H9 (cell line): ENCODE measurements at regions not wholly inside any gene's neighbourhood (a gene's known extent, or its start where the extent isn't known, plus 50 kb on each side); places are given as distances from the start of the nearest gene placed in this dataset.

Experiments used
- DNase-seq: peaks from one replicate; pipeline ENCODE4 v3.0.0-alpha.2; 2017
- H2AFZ ChIP-seq: one replicate; pipeline ENCODE4 v1.6.1; 2013; ENCODE audit warnings: mild to moderate bottlenecking, low read length, control low read depth, moderate library complexity
- H2AK5ac ChIP-seq: 2 replicates; pipeline ENCODE4 v1.6.1; 2013; ENCODE audit warnings: low read length, control low read depth, mixed read lengths; ENCODE audit not compliant: insufficient read length
- H2BK120ac ChIP-seq: one replicate; pipeline ENCODE4 v1.6.1; 2013; ENCODE audit warnings: low read depth, mild to moderate bottlenecking, low read length, control low read depth, inconsistent platforms; ENCODE audit not compliant: poor library complexity, severe bottlenecking
- H2BK12ac ChIP-seq: 2 replicates; pipeline ENCODE4 v1.6.1; 2013; ENCODE audit warnings: low read length, control low read depth, mixed read lengths, low read depth; ENCODE audit not compliant: insufficient read length
- H2BK15ac ChIP-seq: 2 replicates; pipeline ENCODE4 v1.6.1; 2013; ENCODE audit warnings: low read depth, low read length, control low read depth
- H2BK20ac ChIP-seq: one replicate; pipeline ENCODE4 v1.6.1; 2013; ENCODE audit warnings: low read depth, mild to moderate bottlenecking, low read length, control low read depth, inconsistent platforms; ENCODE audit not compliant: poor library complexity, severe bottlenecking
- H2BK5ac ChIP-seq: 2 replicates; pipeline ENCODE4 v1.6.1; 2013; ENCODE audit warnings: low read length, control low read depth, mixed read lengths; ENCODE audit not compliant: insufficient read length
- H3K14ac ChIP-seq: 2 replicates; pipeline ENCODE4 v1.6.1; 2013; ENCODE audit warnings: low read length, control low read depth; ENCODE audit not compliant: insufficient read depth
- H3K18ac ChIP-seq: 2 replicates; pipeline ENCODE4 v1.6.1; 2013; ENCODE audit warnings: low read depth, mild to moderate bottlenecking, mixed read lengths, low read length, control low read depth; ENCODE audit not compliant: insufficient read length
- H3K23ac ChIP-seq: 2 replicates; pipeline ENCODE4 v1.6.1; 2013; ENCODE audit warnings: low read length, control low read depth, mixed read lengths, low read depth; ENCODE audit not compliant: insufficient read length
- H3K23me2 ChIP-seq: 2 replicates; pipeline ENCODE4 v1.6.1; 2013; ENCODE audit warnings: low read depth, mild to moderate bottlenecking, mixed read lengths, low read length, control low read depth; ENCODE audit not compliant: insufficient read length, poor library complexity, severe bottlenecking
- H3K27ac ChIP-seq: 2 replicates; pipeline ENCODE4 v1.5.1; 2013; ENCODE audit warnings: low read length, control low read depth, mixed read lengths, low read depth; ENCODE audit not compliant: insufficient read length
- H3K27me3 ChIP-seq: 2 replicates; pipeline ENCODE4 v1.6.1; 2013; ENCODE audit warnings: low read length, control low read depth, inconsistent platforms; ENCODE audit not compliant: insufficient read depth
- H3K4ac ChIP-seq: 2 replicates; pipeline ENCODE4 v1.6.1; 2013; ENCODE audit warnings: low read depth, mild to moderate bottlenecking, control low read depth, inconsistent platforms, low read length, moderate library complexity
- H3K4me1 ChIP-seq: 2 replicates; pipeline ENCODE4 v1.6.1; 2013; ENCODE audit warnings: low read length, control low read depth, inconsistent platforms; ENCODE audit not compliant: insufficient read depth
- H3K4me2 ChIP-seq: 2 replicates; pipeline ENCODE4 v1.6.1; 2013; ENCODE audit warnings: low read length, control low read depth, mixed read lengths; ENCODE audit not compliant: insufficient read length, insufficient read depth
- H3K56ac ChIP-seq: 2 replicates; pipeline ENCODE4 v1.6.1; 2013; ENCODE audit warnings: low read depth, mild to moderate bottlenecking, mixed read lengths, low read length, control low read depth; ENCODE audit not compliant: insufficient read length
- H3K79me1 ChIP-seq: 2 replicates; pipeline ENCODE4 v1.6.1; 2013; ENCODE audit warnings: low read depth, mild to moderate bottlenecking, moderate library complexity, low read length, control low read depth, inconsistent platforms; ENCODE audit not compliant: insufficient read depth, poor library complexity, severe bottlenecking
- H3K79me2 ChIP-seq: 2 replicates; pipeline ENCODE4 v1.6.1; 2013; ENCODE audit warnings: low read length, control low read depth, inconsistent platforms; ENCODE audit not compliant: insufficient read depth
- H3K9ac ChIP-seq: 2 replicates; pipeline ENCODE4 v1.6.1; 2013; ENCODE audit warnings: low read length, control low read depth, mixed read lengths; ENCODE audit not compliant: insufficient read length; ENCODE audit errors: extremely low read depth
- H3K9me3 ChIP-seq: one replicate; pipeline ENCODE4 v1.6.1; 2013; ENCODE audit warnings: low read depth, low read length, inconsistent platforms; ENCODE audit not compliant: control insufficient read depth
- H3T11ph ChIP-seq: one replicate; pipeline ENCODE4 v1.6.1; 2013; ENCODE audit warnings: mild to moderate bottlenecking, low read length, control low read depth, inconsistent platforms
- H4K20me1 ChIP-seq: one replicate; pipeline ENCODE4 v1.6.1; 2013; ENCODE audit not compliant: control insufficient read depth, insufficient read length, insufficient read depth
- H4K5ac ChIP-seq: 2 replicates; pipeline ENCODE4 v1.6.1; 2013; ENCODE audit warnings: low read depth, mild to moderate bottlenecking, mixed read lengths, low read length, control low read depth; ENCODE audit not compliant: insufficient read length
- H4K8ac ChIP-seq: replicated peaks from 2 replicates; pipeline ENCODE4 v1.6.1; 2013; ENCODE audit warnings: low read length, control low read depth, mixed read lengths, low read depth; ENCODE audit not compliant: insufficient read length
- H4K91ac ChIP-seq: 2 replicates; pipeline ENCODE4 v1.6.1; 2013; ENCODE audit warnings: low read depth, mild to moderate bottlenecking, moderate library complexity, mixed read lengths, low read length, control low read depth; ENCODE audit not compliant: insufficient read length
- H3K27ac Mint-ChIP-seq, 3 experiments: 2 replicates in 2 of 3; 3 replicates in 1 of 3; pipeline ENCODE4 v1.8.0; 2020 to 2021; ENCODE audit warnings: mixed read lengths in 3 of 3, mild to moderate bottlenecking in 1 of 3, moderate library complexity in 1 of 3
- H3K27me3 Mint-ChIP-seq: 2 replicates; pipeline ENCODE4 v1.8.0; 2021; ENCODE audit warnings: low read depth, mild to moderate bottlenecking, moderate library complexity, mixed read lengths
- H3K36me3 Mint-ChIP-seq, 3 experiments: 2 replicates in 2 of 3; 3 replicates in 1 of 3; pipeline ENCODE4 v1.8.0; 2020 to 2021; ENCODE audit warnings: low read depth in 3 of 3, mixed read lengths in 3 of 3; ENCODE audit not compliant: insufficient read depth in 1 of 3
- H3K4me1 Mint-ChIP-seq, 2 experiments: 2 replicates each; pipeline ENCODE4 v1.8.0; 2020; ENCODE audit warnings: mixed read lengths in 2 of 2
- H3K4me3 Mint-ChIP-seq, 2 experiments: 2 replicates in 1 of 2; 3 replicates in 1 of 2; pipeline ENCODE4 v1.8.0; 2020 to 2021; ENCODE audit warnings: mild to moderate bottlenecking in 2 of 2, mixed read lengths in 2 of 2, moderate library complexity in 1 of 2
- H3K9me3 Mint-ChIP-seq, 2 experiments: 2 replicates in 1 of 2; 3 replicates in 1 of 2; pipeline ENCODE4 v1.8.0; 2020; ENCODE audit warnings: mild to moderate bottlenecking in 2 of 2, mixed read lengths in 2 of 2, moderate library complexity in 1 of 2
- WGBS: extraction: QIAGEN DNeasy Blood & Tissue Kit; methylation state at CpG from one replicate; pipeline ENCODE4 v1.1.7; 2013; ENCODE audit warnings: missing lambda C conversion rate, low lambda C conversion rate, mixed read lengths; ENCODE audit not compliant: insufficient read length; ENCODE audit errors: extremely low coverage; 5-methylcytosine and 5-hydroxymethylcytosine counted together
- TF ChIP-seq, protein P1 (sequence below): fragments of 200-600 bp; sonication (generic); conservative IDR thresholded peaks from 3 replicates; pipeline ENCODE4 v1.8.0; 2021; ENCODE audit warnings: antibody characterized with exemption, mild to moderate bottlenecking

DNA sequence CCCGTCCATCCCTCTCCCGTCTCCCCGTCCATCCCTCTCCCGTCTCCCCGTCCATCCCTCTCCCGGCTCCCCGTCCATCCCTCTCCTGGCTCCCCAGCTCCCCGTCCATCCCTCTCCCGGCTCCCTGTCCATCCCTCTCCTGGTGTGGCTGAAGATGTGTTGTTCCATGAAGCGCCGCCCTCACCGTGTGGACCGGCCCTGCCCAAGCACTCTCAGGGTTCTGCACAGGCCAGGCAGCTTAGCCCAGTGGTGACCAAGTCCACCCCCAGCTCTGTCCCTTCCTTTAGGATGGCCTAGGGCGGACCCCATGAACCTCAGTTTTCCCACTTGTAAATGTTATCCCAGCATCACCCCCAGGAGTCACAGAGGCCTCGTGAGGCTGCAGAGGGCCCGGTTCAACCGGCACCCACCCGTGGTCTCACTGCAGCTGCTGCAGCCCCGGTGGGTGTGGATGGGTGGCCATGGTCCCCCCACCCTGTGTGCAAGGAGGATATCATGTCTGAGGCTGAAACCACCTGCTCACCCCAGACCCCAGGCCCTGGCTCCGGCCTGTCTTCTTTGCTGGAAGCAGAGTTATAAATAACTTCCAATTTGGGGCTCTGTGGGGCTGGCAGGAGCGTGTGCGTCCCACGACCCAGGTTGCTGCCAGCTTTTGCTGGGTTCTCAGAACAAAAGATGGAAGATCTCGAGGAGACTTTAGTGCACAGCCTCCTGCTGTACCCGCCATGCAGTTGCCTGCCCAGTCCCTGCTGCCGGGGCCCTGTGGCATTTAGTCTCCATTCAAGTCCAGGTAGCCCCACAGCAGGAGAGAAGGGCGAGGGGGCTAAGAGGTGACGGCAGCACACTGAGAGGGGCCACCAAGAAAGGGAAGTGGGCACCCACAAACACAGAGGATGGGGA, 1147.8 kb downstream of the BRD1 start:
- Histone ChIP-seq H2BK5ac (no peak overlapping the region), H3K79me2 (no peaks in the 10 kb centered on the region), H3K27me3 (no peaks in the 10 kb centered on the region), H4K91ac (no peak overlapping the region), H3K9me3 (no peaks in the 10 kb centered on the region), H3K4ac (no peak overlapping the region), H3K9ac (no peak overlapping the region), H2BK12ac (no peak overlapping the region), H2AFZ (no peak overlapping the region), H2BK15ac (no peak overlapping the region), H2BK120ac (no peak overlapping the region), H3K27ac (no peak overlapping the region), H3K4me1 (no peaks in the 10 kb centered on the region), H3K23me2 (no peaks in the 10 kb centered on the region), H3T11ph (no peak overlapping the region), H3K23ac (no peak overlapping the region), H3K79me1 (no peaks in the 10 kb centered on the region), H3K14ac (no peak overlapping the region), H3K56ac (no peak overlapping the region), H3K18ac (no peak overlapping the region), H4K5ac (no peak overlapping the region), H4K20me1 (no peaks in the 10 kb centered on the region), H3K4me2 (no peak overlapping the region), H4K8ac (no peak overlapping the region), H2BK20ac (no peak overlapping the region), H2AK5ac (no peak overlapping the region)
- TF ChIP-seq, protein P1, sequence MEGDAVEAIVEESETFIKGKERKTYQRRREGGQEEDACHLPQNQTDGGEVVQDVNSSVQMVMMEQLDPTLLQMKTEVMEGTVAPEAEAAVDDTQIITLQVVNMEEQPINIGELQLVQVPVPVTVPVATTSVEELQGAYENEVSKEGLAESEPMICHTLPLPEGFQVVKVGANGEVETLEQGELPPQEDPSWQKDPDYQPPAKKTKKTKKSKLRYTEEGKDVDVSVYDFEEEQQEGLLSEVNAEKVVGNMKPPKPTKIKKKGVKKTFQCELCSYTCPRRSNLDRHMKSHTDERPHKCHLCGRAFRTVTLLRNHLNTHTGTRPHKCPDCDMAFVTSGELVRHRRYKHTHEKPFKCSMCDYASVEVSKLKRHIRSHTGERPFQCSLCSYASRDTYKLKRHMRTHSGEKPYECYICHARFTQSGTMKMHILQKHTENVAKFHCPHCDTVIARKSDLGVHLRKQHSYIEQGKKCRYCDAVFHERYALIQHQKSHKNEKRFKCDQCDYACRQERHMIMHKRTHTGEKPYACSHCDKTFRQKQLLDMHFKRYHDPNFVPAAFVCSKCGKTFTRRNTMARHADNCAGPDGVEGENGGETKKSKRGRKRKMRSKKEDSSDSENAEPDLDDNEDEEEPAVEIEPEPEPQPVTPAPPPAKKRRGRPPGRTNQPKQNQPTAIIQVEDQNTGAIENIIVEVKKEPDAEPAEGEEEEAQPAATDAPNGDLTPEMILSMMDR: no peak
- no peaks in the 10 kb centered on the region; the same call in 1 of the 2 replicates for H3K27me3 Mint-ChIP-seq
- peak overlapping the region in 1 of 3 experiments; percentile 77; a peak in 1 of 7 replicates for H3K27ac Mint-ChIP-seq
- no CpG with 5 or more reads among the region's 28 CpGs for WGBS
- no peak for DNase-seq
- no peak overlapping the region for H3K4me3 Mint-ChIP-seq
- H3K9me3 Mint-ChIP-seq: no peaks in the 10 kb centered on the region; a peak in 1 of 5 replicates
- peaks cover 0 to 12% (median 0%) of the 10 kb centered on the region in 3 experiments; a peak in 5 of 7 replicates for H3K36me3 Mint-ChIP-seq
- peaks cover 23 to 25% of the 10 kb centered on the region in 2 experiments for H3K4me1 Mint-ChIP-seq
